Activated CD4-positive, alpha-beta T cell treated with anti-CD3 and anti-CD28 coated beads, Interleukin-2, amount 50 U/mL, for 24 hours (primary cell): ENCODE measurements at regions not wholly inside any gene's neighbourhood (a gene's known extent, or its start where the extent isn't known, plus 50 kb on each side); places are given as distances from the start of the nearest gene placed in this dataset.

Experiments used
- DNase-seq, 2 donors: peaks; one replicate each; pipeline ENCODE4 v3.0.0-alpha.2; 2020; ENCODE audit warnings: low read depth in 1 of 2, low spot score in 1 of 2

- no peak for DNase-seq
These were observed 186.2 kb downstream of the CYLD start for GRCh38 chr16:50928065-50928464.

GRCh38 chr16:50925758-50926357 is 184.0 kb downstream of the CYLD start:
- DNase-seq = no peak

- DNase-seq = no peak
These were observed 183.1 kb downstream of the CYLD start for GRCh38 chr16:50924759-50925545.

GRCh38 chr16:50917950-50918703 is 176.2 kb downstream of the CYLD start:
- no peak for DNase-seq

- DNase-seq = no peak
These were observed 174.2 kb downstream of the CYLD start for GRCh38 chr16:50916040-50916439.

GRCh38 chr16:50915120-50915519 is 173.2 kb downstream of the CYLD start:
- no peak for DNase-seq

GRCh38 chr16:50910736-50911100 is 168.8 kb downstream of the CYLD start:
- DNase-seq = no peak

- no peak for DNase-seq
These were observed 168.2 kb downstream of the CYLD start for GRCh38 chr16:50909831-50910735.

- DNase-seq = no peak
These were observed 166.6 kb downstream of the CYLD start for GRCh38 chr16:50908468-50908867.

GRCh38 chr16:50906454-50906853 is 164.6 kb downstream of the CYLD start:
- no peak for DNase-seq

GRCh38 chr16:50902457-50902856 is 160.6 kb downstream of the CYLD start:
- DNase-seq = no peak

- no peak for DNase-seq
These were observed 159.2 kb downstream of the CYLD start for GRCh38 chr16:50901062-50901461.

- no peak for DNase-seq
These were observed 158.6 kb downstream of the CYLD start for GRCh38 chr16:50900391-50900942.

GRCh38 chr16:50899951-50900350 is 158.1 kb downstream of the CYLD start:
- DNase-seq = no peak

- DNase-seq = no peak
These were observed 147.9 kb downstream of the CYLD start for GRCh38 chr16:50889746-50890145.

GRCh38 chr16:50889276-50889675 is 147.4 kb downstream of the CYLD start:
- no peak for DNase-seq

GRCh38 chr16:50888486-50889261 is 146.8 kb downstream of the CYLD start:
- DNase-seq = no peak

- DNase-seq = no peak
These were observed 145.8 kb downstream of the CYLD start for GRCh38 chr16:50887500-50888298.
